ENCODE measurements at regions not wholly inside any gene's neighbourhood (a gene's known extent, or its start where the extent isn't known, plus 50 kb on each side); places are given as distances from the start of the nearest gene placed in this dataset.
"Not testable (repeated sequence)": the region's sequence is repeated elsewhere in the genome, so short reads cannot be mapped to it uniquely, and the experiment has no call there.

GRCh38 chr6:5837323-5837722 is 169.4 kb downstream of the NRN1 start:
- no peak for DNase-seq (ENCODE audit: low spot score)

DNA sequence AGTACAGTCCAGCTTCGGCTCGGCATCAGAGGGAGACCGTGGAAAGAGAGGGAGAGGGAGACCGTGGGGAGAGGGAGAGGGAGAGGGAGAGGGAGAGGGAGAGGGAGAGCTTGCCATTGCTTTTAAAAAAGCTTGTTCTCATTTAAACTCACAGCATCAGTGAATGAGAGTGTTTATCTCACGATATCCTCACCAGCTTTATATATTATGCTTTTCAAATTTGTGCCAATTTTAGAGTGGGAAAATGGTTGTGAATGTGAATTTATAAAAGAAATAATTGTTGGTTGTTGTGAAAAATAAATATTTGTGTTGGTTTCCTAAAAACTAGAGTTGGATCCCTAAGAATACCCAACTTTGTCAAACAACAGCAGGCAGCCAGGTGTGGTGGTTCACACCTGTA is 170.1 kb downstream of the NRN1 start:
- DNase-seq (ENCODE audit: low spot score): not testable (repeated sequence)

- DNase-seq (ENCODE audit: low spot score): no peak
These were observed 173.6 kb downstream of the NRN1 start for GRCh38 chr6:5833120-5833519.

DNA sequence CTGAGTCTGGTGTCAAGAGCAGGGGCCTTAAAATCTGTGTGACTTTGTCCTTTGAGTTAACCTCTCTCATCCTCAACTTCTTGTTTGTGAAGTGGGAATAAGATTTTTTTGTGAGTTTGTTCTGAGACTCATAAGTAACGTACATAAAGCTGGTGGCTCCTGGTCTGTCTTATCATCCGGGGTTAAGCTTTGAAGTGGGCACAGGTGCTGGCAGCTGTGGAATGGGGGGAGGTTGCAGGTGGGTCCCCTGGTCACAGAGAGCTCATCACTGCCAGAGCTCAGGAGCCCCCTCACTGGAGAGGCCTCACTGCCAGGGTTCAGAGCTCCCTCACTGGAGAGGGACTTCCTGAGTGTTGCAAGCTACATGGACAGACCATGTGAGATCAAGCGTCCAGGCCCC is 174.1 kb downstream of the NRN1 start:
- no peak for DNase-seq (ENCODE audit: low spot score)

GRCh38 chr6:5831219-5831862 is 175.4 kb downstream of the NRN1 start:
- DNase-seq (ENCODE audit: low spot score): peak; percentile 53

DNA sequence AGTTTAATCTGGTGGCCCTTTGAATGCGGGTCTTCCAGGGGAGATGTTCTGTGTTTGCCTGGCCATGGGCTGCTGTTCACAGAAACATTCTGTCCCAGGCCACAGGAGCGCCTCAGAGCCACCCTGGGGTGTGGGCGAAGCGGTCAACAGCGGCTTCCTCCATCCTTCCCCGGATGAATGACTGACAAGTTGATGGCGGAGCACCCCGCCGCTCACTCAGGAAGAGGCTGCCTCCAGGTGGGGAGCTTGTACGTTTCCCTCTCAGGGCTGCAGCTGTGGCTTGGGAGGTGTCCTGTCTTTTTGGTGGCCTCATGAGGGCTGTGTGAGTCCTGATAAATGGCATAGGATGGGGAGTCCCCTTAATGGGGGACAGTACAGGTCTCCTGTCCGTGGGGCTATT is 178.4 kb downstream of the NRN1 start:
- DNase-seq (ENCODE audit: low spot score): no peak

DNA sequence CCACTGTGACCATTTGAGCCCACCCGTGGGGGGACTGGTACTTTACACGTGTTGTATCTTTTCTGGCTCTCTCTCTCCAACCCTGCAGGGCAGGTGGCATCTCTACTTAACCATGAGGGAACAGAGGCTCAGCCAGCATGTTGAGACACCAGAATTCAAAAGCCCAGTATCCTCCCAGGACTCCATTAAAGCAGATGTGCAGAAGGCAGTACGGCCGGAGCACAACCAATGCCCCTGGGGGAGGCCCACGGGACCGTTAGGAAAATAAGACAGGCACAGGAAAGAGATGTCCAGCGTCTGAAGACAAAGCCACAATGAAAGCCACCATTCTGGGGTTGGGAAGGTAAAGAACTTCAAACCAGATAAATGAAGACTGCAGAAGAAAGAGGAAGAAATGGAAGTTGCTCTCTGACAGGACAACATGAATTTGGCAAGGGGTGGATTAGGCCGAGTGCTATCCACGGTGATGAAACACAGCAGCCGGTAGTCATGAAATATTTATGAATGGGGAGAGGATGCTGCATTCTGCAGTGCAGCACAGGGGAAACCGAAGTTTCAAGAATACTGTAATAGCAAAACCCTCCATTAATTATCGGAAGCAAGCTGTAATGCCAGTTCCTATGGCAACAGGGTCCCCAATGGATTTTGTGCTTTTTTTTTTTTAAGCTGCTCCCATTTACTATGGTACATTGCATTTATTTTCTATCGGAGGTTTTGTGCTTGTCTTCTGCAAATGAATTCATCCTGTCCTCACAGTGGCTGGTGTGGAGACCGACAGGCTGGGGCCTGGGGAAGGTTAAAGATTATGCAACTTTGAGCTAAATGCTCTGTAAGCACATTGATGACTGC is 179.4 kb downstream of the NRN1 start:
- DNase-seq (ENCODE audit: low spot score): no peak

GRCh38 chr6:5824382-5824983 is 182.2 kb downstream of the NRN1 start:
- DNase-seq (ENCODE audit: low spot score): not testable (repeated sequence)
